AG10803 (cell line): ENCODE measurements at regions not wholly inside any gene's neighbourhood (a gene's known extent, or its start where the extent isn't known, plus 50 kb on each side); places are given as distances from the start of the nearest gene placed in this dataset.
"Not testable (repeated sequence)": the region's sequence is repeated elsewhere in the genome, so short reads cannot be mapped to it uniquely, and the experiment has no call there.

Experiments used
- DNase-seq: peaks from one replicate; pipeline ENCODE4 v3.0.0; 2010; ENCODE audit warnings: low read depth
- H3K4me3 ChIP-seq: 2 replicates; pipeline ENCODE4 v1.5.1; 2011; ENCODE audit warnings: mild to moderate bottlenecking, low read length, control low read depth
- TF ChIP-seq, protein P1 (sequence below): conservative IDR thresholded peaks from 2 replicates; pipeline ENCODE4 v1.5.1; 2011; ENCODE audit warnings: mild to moderate bottlenecking, low read length, control low read depth, inconsistent platforms

DNA sequence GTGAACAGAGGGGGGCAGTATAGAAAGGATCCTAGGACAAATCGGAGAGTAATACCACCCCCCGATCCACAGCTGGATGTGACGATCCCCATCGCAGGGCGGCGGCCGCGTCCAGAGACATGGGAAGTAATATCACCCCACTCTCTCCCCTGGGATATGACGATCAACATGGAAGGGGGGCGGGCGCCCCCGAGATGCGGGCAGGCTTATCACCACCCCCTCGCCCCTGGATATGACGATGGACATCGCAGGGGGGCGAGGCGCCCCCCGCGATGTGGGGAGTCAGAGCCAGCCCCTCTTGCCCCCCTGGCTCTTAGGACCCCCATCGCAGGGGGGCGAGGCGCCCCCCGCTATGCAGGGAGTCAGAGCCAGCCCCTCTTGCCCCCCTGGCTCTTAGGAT lies 120.4 kb upstream of the OSBPL11 start:
- no peak overlapping the region for H3K4me3 ChIP-seq
- TF ChIP-seq, protein P1, sequence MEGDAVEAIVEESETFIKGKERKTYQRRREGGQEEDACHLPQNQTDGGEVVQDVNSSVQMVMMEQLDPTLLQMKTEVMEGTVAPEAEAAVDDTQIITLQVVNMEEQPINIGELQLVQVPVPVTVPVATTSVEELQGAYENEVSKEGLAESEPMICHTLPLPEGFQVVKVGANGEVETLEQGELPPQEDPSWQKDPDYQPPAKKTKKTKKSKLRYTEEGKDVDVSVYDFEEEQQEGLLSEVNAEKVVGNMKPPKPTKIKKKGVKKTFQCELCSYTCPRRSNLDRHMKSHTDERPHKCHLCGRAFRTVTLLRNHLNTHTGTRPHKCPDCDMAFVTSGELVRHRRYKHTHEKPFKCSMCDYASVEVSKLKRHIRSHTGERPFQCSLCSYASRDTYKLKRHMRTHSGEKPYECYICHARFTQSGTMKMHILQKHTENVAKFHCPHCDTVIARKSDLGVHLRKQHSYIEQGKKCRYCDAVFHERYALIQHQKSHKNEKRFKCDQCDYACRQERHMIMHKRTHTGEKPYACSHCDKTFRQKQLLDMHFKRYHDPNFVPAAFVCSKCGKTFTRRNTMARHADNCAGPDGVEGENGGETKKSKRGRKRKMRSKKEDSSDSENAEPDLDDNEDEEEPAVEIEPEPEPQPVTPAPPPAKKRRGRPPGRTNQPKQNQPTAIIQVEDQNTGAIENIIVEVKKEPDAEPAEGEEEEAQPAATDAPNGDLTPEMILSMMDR = no peak
- no peak for DNase-seq

DNA sequence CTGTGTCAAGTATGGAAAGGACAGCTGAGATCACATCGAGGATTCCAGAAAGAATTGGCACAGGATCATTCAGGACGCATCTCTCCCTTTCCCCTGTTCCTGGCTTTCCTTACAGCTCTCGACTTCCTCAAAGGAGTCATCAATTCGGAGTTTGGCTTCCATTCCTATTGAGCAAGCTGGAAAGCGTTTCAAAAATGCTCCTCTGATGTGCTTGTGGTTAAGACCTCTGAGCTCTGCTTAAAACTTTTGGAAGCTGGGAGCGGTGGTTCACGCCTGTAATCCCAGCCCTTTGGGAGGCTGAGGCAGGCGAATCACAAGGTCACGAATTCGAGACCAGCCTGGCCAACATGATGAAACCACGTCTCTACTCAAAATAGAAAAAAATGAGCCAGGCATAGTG lies 136.9 kb upstream of the OSBPL11 start:
- peak; percentile 92 for DNase-seq
- H3K4me3 ChIP-seq = not testable (repeated sequence)

GRCh38 chr3:125741991-125742718 lies 146.9 kb upstream of the OSBPL11 start:
- not testable (repeated sequence) for DNase-seq, H3K4me3 ChIP-seq

- DNase-seq = peak; percentile 40
- not testable (repeated sequence) for H3K4me3 ChIP-seq
- TF ChIP-seq, protein P1 = peak; percentile 29
Measured at GRCh38 chr3:125742845-125743244, 147.5 kb upstream of the OSBPL11 start.

- not testable (repeated sequence) for DNase-seq, H3K4me3 ChIP-seq
Measured at GRCh38 chr3:125757050-125757449, 161.8 kb upstream of the OSBPL11 start.

DNA sequence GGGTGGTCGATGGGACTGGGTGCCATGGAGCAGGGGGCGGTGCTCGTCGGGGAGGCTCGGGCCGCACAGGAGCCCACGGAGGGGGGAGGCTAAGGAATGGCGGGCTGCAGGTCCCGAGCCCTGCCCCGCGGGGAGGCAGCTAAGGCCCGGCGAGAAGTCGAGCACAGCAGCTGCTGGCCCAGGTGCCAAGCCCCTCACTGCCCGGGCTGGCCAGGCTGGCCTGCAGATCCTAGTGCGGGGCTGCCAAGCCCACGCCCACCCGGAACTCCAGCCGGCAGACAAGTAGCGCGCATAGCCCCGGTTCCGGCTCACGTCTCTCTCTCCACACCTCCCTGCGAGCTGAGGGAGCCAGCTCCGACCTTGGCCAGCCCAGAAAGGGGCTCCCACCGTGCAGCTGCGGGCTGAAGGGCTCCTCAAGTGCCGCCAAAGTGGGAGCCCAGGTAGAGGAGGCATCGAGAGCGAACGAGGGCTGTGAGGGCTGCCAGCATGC lies 163.4 kb upstream of the OSBPL11 start:
- not testable (repeated sequence) for DNase-seq, H3K4me3 ChIP-seq

GRCh38 chr3:125762601-125763000 lies 167.3 kb upstream of the OSBPL11 start:
- DNase-seq, H3K4me3 ChIP-seq: not testable (repeated sequence)

DNA sequence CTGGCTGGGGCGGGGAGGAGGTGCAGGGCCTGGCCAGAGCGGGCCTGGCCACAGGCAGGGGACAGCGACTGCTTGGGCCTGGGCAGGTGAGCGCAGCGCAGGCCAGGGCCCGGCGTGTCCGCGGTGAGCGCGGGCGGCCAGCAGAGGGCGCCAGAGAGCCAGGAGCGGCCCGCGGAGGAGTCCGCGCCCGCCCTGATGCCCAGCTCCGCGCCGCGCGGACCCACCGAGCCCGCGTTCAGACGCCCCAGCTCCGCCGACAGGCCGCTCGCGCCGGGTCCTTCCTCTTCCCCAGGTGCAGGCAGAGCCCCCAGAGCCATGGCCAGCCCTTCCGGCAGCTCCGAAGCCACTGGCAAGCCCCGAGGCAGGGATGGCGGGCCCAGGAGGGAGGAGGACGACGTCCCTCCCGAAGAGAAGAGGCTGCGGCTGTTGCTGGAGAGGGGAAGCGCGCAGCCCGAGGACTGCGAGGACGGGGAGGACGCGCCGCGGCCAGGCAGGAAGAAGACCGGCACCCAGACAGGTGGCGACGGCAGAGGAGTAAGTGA lies 171.1 kb upstream of the OSBPL11 start:
- peak; percentile 13 for DNase-seq
- H3K4me3 ChIP-seq = peak overlapping the region; percentile 53

DNA sequence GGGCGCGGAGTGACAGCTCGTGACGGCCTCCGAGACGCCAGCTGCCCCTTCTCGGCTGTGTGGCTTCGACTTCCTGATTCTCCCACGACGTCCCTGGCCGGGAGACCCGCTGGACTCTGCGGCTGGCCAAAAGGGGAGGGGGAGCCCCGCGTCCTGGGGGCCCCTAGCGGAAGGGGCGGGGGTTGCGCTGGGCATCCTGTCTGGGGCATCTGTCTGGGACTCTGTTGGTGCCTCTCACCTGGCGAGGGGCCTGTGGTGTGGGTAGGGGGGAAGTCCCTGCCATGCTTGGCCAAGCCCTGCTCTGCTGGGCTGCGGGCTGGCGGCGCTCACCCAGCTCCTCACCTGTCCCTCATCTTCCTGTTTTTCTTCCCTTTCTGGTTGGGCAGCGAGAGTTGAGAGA lies 171.6 kb upstream of the OSBPL11 start:
- DNase-seq = not testable (repeated sequence)

DNA sequence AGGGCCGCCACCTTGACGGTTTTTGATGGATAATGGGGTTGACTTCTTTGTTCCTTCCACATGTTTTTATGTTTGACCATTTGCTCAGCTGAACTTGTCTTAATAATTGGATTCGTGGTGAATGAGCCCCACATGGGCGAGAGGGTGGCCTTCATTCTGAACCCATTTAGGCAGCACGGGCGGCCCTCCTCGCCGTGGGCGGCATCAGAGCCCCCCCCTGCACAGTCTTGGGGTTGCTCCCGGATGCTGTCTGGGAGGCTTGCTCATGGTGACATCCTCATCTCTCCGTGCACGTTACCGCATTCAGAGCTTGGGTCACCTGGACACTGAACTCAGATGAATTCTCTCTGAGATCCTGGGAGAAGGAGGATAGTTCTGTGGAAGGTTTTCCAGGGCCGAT lies 172.3 kb upstream of the OSBPL11 start:
- no peak for DNase-seq

More for the DNA sequence above, 171.6 kb upstream of the OSBPL11 start:
- H3K4me3 ChIP-seq = not testable (repeated sequence)

GRCh38 chr3:125768821-125769220 lies 173.5 kb upstream of the OSBPL11 start:
- DNase-seq, H3K4me3 ChIP-seq: not testable (repeated sequence)

More for the DNA sequence above, 172.3 kb upstream of the OSBPL11 start:
- H3K4me3 ChIP-seq = no peak overlapping the region
- TF ChIP-seq, protein P1 = no peak

GRCh38 chr3:125771506-125771905 lies 176.2 kb upstream of the OSBPL11 start:
- H3K4me3 ChIP-seq, DNase-seq: not testable (repeated sequence)

DNA sequence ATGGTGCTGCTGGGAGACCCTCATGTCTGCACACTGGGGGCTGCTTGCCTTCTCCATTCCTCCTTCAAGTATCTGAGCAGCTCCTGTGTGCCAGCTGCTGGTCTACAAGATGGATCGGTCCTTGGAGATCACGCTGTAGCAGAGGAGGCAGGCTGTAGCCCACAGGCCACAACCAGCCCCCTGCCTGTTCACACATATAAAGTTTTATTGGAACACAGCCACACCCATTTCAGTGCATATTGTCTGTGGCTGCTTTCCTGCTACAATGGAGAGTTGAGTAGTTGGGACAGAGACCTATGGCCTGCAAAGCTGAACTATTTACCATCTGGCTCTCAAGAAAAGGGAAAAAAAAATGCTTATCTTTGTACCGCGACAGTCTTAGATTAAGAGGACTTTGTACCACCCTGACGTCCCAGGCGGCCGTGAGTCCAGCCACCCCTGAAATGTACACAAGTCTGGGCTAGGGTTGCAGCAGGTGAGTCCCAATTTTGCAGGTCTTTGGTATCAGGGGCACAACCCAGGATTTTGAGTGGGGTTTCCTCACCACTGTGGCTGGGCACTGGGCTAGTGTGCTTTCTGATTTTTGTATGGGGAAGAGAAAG lies 179.2 kb upstream of the OSBPL11 start:
- not testable (repeated sequence) for DNase-seq

DNA sequence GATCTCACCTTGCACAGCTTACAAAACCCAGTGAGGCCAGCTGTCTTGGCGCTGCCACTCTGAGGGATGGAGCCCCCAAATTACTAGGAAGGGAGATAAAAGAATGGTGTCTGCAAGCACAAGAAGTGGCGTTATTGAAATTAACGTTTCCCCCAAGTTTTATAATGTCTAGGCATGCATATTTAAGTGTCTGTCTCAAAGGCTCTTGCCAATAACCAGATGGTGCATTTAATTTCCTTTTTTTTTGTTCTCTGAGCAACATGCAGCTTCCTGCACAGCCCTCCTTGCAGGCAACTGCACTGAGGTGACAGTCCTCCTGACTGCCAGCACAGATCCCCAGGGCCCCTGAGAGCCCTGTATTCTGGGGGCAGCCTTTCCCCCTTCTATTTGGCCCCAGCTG lies 179.8 kb upstream of the OSBPL11 start:
- not testable (repeated sequence) for H3K4me3 ChIP-seq, DNase-seq

More for the DNA sequence above, 179.2 kb upstream of the OSBPL11 start:
- not testable (repeated sequence) for H3K4me3 ChIP-seq

DNA sequence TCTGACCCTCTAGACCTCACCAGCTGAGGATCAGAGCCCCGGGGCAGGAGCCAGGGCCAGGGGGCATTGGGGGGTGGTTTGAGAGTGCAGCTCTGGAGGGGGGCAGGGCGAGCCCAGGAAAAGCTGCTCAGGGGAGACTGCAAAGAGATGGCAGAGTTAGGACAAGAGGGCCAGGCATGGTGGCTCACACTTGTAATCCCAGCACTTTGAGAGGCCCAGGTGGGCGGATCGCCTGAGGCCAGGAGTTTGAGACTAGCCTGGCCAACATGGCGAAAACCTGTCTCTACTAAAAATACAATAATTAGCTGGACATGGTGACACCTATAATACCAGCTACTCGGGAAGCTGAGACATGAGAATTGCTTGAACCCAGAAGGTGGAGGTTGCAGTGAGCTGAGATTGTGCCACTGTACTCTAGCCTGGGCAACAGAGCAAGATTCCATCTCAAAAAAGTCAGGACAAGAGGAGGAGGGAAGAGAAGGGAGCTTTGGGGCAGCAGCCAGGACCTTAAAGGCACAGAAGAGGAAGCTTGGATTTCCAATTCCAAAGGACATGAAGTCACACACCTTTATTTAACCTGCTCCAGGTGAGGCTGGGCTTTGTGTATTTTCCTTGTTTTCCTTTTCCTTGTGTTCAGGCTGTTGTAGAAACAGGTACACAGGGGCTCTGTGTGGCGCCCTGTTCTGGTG lies 180.5 kb upstream of the OSBPL11 start:
- H3K4me3 ChIP-seq = not testable (repeated sequence)

More for the DNA sequence above, 180.5 kb upstream of the OSBPL11 start:
- not testable (repeated sequence) for DNase-seq
